Kasumi-1 (cell line): ENCODE measurements at regions not wholly inside any gene's neighbourhood (a gene's known extent, or its start where the extent isn't known, plus 50 kb on each side); places are given as distances from the start of the nearest gene placed in this dataset.
"Not testable (repeated sequence)": the region's sequence is repeated elsewhere in the genome, so short reads cannot be mapped to it uniquely, and the experiment has no call there.

Experiments used
- DNase-seq, 2 experiments: peaks; one replicate each; lab custom pipeline; 2025; lab: John Stamatoyannopoulos, UW

DNA sequence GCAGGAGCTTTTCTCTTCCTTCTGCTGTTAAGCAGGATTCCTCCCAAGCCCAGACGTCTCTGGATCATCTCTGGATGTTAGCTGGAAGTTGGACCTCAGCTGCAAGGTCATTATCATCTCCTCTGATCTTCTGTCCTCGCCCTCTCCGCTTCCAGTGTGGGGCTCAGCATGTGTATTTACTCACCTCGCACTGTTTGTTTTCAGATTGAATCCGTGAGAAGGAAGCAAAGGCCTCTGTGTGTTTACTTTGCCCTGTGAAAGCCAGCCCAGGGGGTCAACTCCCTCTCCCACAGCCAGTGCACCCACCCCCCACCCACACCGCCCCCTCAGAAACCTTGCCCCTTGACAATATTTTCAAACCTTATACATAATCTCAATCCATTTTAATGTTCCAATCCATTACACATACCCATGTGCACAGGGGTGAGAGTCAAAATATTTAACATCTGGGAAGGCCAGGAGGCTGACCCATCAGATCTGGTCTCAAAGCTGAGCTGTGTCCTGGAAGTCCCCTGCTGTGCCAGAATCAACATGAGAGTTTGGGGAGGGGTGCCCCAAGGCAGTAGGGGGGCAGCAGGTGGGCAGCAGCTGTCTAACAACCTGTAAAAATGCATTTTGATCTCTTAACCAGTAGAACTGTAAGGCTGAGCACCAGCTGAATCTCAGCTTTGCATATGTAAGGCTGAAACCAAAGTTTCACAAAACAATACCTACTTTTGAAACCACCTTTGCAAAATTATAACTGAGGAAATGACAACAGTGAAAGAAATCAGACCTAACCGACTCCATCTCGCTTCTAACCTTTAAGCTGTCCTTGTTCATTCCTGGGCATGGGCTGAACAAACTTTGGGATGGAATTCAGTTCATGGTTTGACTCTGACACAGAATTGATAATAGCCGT is 157.9 kb downstream of the ZNF664 start:
- no peak for DNase-seq

DNA sequence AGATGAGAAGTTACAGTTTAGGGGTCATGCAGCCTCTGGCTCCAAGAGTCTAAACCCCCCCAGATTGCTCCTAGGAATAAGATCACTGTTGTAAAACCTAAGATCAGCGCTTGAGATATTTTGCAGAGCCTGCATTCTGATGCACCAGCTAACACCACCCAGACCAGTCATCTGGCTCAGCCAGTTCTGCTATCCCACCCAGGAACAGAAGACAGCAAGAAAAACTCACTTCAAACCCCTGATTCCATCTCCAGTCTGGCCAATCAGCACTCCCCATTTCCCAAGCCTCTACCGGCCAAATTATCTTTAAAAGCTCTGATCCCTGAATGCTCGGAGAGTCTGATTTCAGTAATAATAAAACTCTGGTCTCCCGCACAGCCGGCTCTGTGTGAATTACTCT is 158.6 kb downstream of the ZNF664 start:
- no peak for DNase-seq

DNA sequence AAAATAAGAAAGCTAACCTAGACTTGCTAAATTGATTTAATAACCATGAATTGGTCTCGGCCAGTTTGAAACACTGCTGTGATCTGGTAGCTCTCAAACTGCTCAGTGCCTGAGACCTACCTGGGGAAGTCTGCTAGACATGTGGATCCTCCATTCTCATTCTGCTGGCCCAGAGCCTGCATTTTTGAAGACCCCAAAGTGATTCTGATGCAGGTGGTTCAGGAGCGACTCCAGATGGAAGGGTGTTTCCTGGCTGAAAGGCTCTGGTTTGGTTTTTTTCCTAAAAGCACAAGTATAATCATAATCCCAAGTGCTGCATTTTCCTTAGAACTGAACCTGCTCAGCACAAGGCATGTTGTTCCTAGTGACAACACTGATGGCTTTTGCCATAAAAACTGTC is 159.5 kb downstream of the ZNF664 start:
- DNase-seq = no peak

DNA sequence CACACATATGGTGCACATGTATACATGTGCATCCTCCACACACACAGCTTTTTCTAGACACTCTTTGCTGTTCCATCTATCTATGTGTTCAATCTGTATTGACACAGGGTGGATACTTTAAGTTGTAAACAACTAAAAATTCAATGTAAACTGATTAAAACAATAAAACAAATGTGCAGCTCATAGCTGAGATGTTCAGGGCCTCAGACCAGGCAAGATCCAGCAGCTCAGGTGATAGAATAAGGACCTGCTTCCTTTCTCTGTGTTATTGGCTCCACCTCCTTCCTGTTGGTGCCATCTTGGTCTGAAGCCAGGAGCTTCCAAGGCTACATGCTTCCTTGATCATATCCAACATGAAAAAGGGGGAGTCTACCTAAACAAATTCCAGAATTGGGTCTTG is 158.1 kb upstream of the RFLNA start:
- DNase-seq = no peak

DNA sequence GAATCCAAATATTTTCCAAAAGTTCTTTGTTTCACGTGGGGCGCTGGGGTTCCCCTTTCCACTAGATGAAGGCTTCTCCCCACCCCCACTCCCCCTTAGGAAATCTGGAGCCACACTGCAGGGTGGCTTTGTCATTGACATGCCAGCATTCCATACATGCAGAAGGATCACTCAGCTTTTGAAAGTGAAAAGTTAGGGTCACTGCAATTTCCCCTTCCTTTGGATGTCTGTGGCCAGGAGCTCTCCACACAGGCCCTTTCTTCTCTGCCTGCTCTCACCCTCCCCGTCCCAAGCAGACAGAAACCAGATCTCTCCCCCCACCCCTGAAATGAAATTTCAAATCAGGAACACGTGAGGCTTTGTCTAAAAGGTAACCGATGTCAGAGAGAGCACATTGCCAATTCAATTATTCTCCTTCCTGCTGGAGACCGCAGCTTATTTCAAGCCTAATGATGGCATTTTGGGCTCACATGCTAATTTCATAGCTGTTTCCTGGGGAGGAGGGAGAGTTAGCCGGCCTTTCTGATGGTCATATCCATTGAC is 153.9 kb upstream of the RFLNA start:
- no peak for DNase-seq

DNA sequence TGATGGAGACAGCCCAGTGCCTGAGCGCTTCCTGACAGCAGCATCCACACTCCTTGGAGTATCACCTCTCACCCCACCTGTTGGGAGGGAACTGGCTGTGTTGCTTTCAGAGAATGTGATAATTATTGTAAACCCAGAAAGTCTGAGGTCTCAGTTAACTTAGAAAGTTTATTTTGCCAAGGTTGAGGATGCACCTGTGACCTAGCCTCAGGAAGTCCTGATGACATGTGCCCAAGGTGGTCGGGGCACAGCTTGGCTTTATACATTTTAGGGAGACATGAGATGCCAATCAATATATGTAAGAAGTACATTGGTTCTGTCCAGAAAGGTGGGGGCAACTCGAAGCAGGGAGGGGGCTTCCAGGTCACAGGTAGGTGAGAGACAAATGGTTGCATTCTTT is 153.3 kb upstream of the RFLNA start:
- not testable (repeated sequence) for DNase-seq

DNA sequence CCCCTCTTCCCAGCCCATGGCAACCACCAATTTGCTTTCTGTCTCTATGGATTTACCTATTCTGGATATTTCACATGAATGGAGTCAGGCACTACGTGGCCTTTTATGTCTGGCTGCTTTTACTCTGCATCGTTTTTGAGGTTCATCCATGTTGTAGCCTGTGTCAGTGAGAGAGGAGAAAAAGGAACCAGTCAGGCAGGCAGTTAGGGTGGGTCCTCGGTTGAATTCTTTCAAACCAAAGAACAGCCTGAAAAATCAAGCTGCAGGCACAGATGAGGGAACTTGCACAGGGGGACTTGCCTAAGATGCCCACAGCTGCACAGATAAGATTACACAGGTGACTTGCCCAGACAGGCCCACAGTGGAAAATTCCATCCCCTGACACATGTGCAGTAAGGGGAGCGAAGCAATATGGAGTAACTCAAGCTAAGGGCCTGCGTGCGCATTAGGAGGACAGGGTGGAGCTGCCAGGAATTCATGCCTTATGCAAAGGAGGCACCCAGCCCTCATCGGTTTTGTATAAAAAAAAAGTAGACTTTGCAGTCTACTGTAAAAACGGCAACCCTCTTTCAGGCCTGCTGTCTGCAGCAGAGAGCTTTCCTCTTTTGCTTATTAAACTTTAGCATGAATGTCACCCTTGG is 152.4 kb upstream of the RFLNA start:
- DNase-seq = no peak

DNA sequence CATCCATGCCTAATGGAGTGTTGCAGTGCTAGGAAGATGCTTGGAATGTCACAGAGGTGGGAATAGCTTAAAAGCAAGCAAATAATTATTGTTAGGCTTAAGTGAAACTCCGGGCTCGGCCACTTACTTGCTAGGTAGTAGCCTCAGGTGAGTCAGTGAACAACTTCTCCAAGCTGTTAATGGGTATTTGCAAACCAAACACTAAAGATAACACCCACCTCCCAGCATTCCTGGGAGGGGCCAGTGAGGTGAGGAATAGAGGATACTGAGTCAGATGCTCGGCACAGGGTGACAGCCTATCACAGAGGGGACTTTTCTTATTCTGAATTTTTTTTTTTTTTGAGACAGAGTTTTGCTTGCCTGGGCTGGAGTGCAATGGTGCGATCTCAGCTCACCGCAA is 151.2 kb upstream of the RFLNA start:
- no peak for DNase-seq

DNA sequence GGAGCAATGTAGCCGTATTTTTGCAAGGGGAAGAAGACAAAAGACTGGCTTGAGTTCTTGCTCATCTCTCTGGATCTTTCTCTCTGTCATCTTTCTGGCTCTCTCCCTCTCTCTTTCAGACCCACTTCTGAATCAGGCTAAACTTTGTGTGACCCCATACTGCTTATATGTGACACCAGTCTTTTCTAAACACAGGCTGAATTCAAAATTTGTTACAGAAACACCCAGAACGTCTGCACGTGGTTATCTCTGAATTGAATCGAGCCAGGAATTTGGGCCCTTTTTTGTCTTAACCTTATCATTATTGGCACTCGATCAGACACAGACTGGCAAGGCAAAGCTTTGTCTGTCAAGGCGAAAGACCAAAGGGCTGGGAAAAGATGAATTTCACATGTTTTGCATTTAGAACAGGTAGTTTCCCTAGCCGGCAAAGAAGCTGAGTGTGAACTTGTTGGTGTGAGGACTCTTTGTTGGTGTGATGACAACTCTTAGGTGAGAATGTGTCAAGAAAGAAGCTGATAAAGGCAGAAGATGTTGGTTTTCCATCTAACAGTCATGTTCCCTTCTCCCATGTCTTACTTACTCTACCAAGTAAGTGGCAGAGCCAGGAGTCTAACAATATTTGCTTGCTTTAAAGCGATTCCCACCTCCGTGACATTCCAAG is 150.2 kb upstream of the RFLNA start:
- no peak for DNase-seq

DNA sequence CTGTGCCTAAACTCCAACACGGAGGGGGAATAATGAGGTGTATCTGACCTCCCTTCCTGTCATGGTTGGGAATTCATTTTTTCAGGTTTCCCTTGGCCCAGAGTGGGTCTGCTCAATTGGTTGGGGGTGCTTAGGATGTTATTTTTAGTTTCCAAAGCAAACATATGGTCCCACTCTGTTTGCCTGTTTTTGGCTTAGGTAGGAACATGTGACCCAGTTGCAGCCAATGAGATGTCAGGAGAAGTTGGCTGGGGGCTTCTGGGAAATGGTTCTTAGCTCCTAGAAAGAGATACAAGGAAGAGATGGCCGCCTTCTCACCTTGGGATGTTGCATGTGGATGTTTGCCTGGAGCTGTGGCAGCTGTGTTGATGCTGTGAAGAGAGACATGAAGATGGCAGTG is 147.9 kb upstream of the RFLNA start:
- DNase-seq = no peak

DNA sequence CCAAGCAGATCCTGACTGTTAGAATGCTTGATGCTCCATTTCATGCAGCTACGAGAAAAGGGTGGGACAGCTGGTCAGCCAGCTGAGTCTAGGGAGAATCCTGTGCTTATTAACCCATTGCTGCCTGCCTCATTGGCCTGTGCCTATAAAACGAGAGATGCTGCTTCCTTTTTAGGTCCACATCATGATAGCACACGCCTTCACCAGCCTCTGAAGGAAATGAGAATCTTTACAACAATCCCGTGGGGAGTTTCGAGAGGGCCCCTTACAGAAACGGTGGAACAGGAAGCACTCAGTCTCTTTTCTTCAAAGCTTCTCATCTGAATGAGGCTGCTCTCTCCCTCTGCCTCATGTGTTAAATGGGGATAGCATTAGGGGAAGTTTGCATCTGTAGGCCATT is 147.3 kb upstream of the RFLNA start:
- no peak for DNase-seq

DNA sequence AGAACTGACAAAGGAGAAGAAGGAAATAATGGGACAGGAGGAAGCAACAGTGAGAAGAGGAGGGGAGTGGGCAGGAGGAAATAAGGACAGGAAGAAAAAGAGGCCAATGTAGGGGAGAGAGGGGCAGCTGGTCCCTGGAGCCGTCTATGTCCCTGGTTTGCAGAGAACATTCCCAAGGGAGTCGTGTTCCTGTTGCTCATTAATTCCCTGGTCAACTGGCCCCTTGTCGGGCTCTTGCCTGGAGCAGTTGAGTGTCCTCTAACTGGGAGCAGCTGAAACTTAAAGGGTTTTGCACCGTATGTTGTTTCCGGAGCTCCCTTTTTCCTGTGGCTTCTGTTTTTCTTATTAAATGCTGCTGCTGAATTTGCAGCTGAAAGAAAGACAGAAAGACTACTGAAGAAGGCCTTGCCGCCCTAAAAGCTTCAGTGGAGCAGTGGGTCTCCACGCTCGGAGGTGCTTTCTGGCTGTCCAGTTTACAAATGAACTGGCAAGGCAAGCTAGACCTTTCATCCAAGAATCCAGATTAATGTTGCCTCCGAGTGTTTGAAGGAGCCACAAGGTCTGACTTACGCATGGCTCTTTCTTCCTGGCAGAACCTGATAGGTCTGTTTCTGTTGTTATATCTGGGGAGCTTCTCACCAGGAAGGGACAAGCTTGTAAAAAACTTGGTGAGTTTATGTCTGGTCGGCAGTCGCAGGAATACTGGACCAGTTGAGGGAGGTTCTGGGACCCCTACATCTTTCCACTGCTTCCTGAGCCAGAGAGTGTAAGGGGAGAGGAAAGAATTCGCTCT is 146.2 kb upstream of the RFLNA start:
- no peak for DNase-seq

DNA sequence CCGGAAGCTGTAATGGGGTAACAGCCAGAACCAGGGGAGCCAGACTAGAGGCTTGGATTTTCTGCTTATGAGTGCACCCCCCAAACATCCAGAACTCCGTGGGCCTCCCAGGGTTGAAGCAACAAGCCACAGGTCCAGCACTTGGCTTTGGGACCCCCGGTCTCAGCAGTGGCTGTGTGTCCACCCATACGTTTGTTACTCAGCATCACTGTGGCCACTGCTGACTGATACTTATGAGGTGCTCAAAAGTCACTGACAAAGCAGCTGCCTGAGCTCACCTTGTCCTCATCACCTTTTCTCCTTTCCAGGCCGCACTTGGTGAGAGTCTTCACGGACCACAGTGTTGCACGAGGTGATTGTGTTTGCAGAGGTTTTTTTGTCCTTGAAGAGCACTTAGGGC is 145.6 kb upstream of the RFLNA start:
- DNase-seq = no peak

DNA sequence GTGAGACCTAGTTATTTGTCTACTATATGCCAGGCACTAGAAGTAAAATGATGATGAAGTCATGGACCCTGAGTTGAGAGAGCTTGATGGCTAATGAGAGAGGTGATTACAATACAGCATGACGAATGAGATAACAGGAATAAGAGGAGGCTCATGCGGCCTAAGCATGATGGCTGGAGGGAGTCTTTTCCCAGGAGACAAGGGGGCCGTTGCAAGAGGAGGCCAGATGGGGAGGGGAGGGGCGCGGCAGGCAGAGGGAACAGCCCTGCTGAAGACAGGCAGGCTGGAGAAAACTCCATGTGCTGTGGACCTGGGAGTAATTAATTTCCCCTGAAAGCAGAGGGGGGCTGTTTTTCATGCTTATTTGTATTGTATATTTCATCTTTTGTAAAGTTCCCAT is 144.7 kb upstream of the RFLNA start:
- DNase-seq = no peak

DNA sequence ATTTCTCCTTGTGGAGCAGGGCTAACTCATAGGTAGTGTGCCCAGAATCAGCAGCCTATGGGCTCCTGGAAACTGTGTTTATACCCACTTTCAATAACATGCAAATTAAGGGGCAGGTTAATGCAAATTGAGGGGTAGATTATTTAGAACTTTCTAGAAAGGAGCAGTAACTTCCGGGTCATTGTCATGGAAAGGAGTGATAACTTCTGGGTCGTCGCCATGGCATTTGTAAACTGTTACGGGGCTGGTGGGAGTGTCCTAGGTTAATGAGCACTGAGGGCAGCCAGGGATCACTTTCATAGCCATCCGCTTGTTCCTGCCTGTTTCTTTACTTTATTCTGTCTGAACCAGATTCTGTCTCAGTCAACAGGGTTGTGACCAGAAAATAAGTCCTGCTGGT is 143.3 kb upstream of the RFLNA start:
- DNase-seq = no peak

DNA sequence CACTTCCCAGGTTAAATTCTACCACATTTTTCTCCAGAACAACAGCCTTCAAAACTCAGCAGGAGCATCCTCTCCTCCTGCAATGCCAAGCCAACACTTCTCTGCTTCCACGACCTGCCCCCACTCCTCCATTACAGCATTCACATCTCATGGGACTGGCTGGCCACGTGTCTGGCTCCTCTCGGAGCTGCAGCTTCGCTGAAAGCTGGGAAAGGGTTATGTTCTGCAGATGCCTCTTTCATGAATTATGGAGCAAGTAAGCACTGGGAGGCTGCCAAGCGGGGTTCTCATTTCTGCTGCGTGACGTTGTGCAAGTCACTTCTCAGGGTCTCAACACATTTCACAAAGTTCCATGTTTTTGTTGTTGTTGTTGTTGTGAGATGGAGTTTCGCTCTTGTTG is 142.2 kb upstream of the RFLNA start:
- DNase-seq = no peak

DNA sequence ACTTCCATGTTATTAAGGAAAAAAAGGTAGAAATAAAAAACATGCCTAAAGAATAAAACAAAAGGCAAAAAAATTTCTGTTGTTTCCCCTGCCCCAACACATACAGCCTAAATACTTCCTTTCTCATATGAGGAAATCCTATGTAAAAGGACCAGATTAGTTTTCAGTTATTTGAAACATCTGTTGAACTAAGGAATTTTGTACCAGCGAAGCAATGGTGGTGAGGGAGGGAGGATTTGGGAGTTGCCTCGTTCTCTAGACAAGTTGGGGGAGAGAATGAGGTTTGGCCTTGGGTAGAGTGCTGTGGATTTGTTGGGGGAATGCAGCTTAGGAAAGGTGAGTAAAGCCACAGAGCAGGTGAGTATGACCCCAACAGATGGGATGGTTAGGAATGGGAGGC is 141.5 kb upstream of the RFLNA start:
- no peak for DNase-seq

DNA sequence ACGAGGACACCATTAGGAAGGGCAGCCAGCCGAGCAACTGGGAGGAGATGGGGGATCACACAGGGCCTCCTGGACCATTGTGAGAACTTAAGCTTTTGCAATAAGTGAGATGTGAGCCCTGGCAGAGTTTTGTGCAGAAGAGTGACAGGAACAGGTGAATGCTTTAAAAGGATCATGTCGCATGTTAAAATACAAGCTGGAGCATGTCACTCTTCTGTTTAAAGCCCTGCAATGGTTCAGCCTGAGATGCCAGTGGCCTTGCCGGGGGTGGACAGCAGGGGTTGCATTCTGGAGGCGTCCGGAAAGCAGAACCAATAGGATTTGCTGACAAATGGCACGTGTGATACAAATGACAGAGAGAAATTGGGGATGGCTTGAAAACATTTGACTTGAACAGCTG is 137.5 kb upstream of the RFLNA start:
- no peak for DNase-seq

DNA sequence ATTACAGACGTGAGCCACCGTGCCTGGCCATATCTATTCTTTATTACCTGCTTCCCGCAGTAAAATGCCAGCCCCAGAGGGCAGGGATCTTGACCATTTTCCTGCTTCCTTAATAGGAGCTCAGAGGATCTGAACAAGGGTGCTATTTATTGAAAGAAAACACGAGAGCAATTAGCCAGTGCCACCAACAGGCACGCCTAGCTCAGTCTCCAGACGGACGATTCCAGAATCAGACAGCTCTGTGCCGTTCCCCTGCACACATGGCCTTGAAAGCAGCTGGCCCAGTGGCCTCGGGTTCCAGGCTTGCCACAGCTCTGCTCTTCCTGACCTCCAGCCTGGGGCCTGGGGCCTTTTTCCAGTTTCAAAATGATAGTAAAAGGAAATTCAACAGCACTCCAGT is 135.2 kb upstream of the RFLNA start:
- no peak for DNase-seq

DNA sequence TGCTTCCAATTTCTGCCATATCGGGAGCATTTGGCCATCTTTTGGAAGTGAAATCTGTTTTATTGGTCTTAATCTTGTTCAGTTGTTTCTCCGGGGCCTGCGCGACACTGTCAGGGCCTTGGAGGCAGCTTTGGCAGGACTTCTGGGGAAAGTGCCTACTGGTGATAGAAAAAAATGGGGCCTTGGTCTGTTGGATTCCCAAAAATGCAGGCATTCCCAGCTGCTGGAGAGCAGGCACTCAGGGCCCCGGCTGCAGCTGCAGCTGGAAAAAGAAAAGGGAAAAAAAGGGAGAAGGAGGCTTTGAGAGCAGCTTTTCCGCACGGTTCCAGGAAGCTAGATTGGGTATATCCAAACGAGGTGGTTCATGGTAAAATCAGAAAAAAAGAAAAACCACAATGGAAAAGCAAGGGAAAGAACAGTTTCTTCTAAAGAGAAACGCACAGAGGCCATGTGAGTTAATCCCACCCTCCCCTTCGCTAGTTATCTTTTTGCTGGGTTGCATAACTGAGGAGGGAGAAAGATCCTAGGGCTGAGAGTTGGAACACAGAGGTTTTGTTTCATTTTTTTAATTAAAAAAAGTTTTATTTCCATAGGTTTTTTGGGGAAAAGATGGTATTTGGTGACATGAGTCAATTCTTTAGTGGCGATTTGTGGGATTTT is 134.7 kb upstream of the RFLNA start:
- DNase-seq = no peak

DNA sequence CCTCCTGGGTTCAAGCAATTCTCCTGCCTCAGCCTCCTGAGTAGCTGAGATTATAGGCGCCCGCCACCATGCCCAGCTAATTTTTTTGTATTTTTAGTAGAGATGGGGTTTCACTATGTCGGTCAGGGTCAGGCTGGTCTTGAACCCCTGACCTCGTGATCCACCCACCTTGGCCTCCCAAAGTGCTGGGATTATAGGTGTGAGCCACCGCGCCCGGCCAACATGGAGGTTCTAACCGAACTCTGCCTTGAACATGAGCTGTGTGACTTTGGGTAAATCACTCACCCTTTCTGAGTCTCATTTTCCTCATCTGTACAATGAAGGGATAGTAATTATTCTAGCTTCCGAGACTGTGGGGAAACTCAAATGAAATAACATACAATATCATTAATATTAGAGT is 133.5 kb upstream of the RFLNA start:
- not testable (repeated sequence) for DNase-seq
